ENCODE measurements at regions not wholly inside any gene's neighbourhood (a gene's known extent, or its start where the extent isn't known, plus 50 kb on each side); places are given as distances from the start of the nearest gene placed in this dataset.

GRCh38 chr5:96080557-96080956 lies 118.9 kb upstream of the ELL2 start:
- Histone ChIP-seq H3K27me3 (replicated peaks; ENCODE audit: insufficient read depth, low read depth, low read length, poor library complexity) (peaks cover 35% of the 10 kb centered on the region), H3K27ac (ENCODE audit: low read depth, low read length, poor library complexity, severe bottlenecking) (no peak overlapping the region), H3K4me1 (ENCODE audit: insufficient read depth, low read length, poor library complexity, severe bottlenecking) (peaks cover 29% of the 10 kb centered on the region), H3K4me3 (ENCODE audit: low read depth, low read length, poor library complexity, severe bottlenecking) (no peak overlapping the region), H3K9me3 (ENCODE audit: low read depth, low read length, poor library complexity, severe bottlenecking) (no peaks in the 10 kb centered on the region), H3K36me3 (ENCODE audit: insufficient read depth, low read length, poor library complexity, severe bottlenecking) (no peaks in the 10 kb centered on the region)
- TF ChIP-seq CTCF (conservative IDR thresholded peaks at IDR 0.05; ENCODE audit: low read depth, low read length) = no peak
- TF ChIP-seq EZH2 (IDR thresholded peaks at IDR 0.05; ENCODE audit: borderline replicate concordance, low read depth, low read length, poor library complexity, severe bottlenecking) = no peak
- no TSS peak for BruUV-seq (replicated peaks)
- DNase-seq (ENCODE audit: low spot score) = no peak
- intact Hi-C loops (cut with micrococcal nuclease; ENCODE audit: unreplicated experiment) = loop anchor here (5.0 kb wide), 1 partner anchor 118 kb away; the partner anchor contains the start of gene ELL2
- POLR2A ChIA-PET (ENCODE audit: low non-redundant PET) = no interaction called here
- CTCF ChIA-PET = no interaction called here

GRCh38 chr5:96079962-96080361 lies 118.3 kb upstream of the ELL2 start:
- Histone ChIP-seq H3K4me3 (ENCODE audit: low read depth, low read length, poor library complexity, severe bottlenecking) (no peak overlapping the region), H3K4me1 (ENCODE audit: insufficient read depth, low read length, poor library complexity, severe bottlenecking) (peaks cover 25% of the 10 kb centered on the region), H3K27ac (ENCODE audit: low read depth, low read length, poor library complexity, severe bottlenecking) (no peak overlapping the region), H3K27me3 (replicated peaks; ENCODE audit: insufficient read depth, low read depth, low read length, poor library complexity) (peaks cover 29% of the 10 kb centered on the region), H3K36me3 (ENCODE audit: insufficient read depth, low read length, poor library complexity, severe bottlenecking) (no peaks in the 10 kb centered on the region), H3K9me3 (ENCODE audit: low read depth, low read length, poor library complexity, severe bottlenecking) (no peaks in the 10 kb centered on the region)
- POLR2A ChIA-PET (ENCODE audit: low non-redundant PET) = no interaction called here
- intact Hi-C loops (cut with micrococcal nuclease; ENCODE audit: unreplicated experiment) = loop anchor here (5.0 kb wide), 1 partner anchor 118 kb away; the partner anchor contains the start of gene ELL2
- TF ChIP-seq CTCF (conservative IDR thresholded peaks at IDR 0.05; ENCODE audit: low read depth, low read length) (no peak), EZH2 (IDR thresholded peaks at IDR 0.05; ENCODE audit: borderline replicate concordance, low read depth, low read length, poor library complexity, severe bottlenecking) (no peak)
- DNase-seq (ENCODE audit: low spot score) = no peak
- CTCF ChIA-PET = no interaction called here
- no TSS peak for BruUV-seq (replicated peaks)

- BruUV-seq (replicated peaks) = no TSS peak
- intact Hi-C loops (cut with micrococcal nuclease; ENCODE audit: unreplicated experiment) = no loop called here
- CTCF ChIA-PET = no interaction called here
These were observed 117.4 kb upstream of the ELL2 start for GRCh38 chr5:96079075-96079474.

More at GRCh38 chr5:96079075-96079474, 117.4 kb upstream of the ELL2 start:
- Histone ChIP-seq H3K27ac (ENCODE audit: low read depth, low read length, poor library complexity, severe bottlenecking) (no peak overlapping the region), H3K4me1 (ENCODE audit: insufficient read depth, low read length, poor library complexity, severe bottlenecking) (peaks cover 16% of the 10 kb centered on the region), H3K9me3 (ENCODE audit: low read depth, low read length, poor library complexity, severe bottlenecking) (no peaks in the 10 kb centered on the region), H3K27me3 (replicated peaks; ENCODE audit: insufficient read depth, low read depth, low read length, poor library complexity) (peaks cover 20% of the 10 kb centered on the region), H3K36me3 (ENCODE audit: insufficient read depth, low read length, poor library complexity, severe bottlenecking) (no peaks in the 10 kb centered on the region), H3K4me3 (ENCODE audit: low read depth, low read length, poor library complexity, severe bottlenecking) (no peak overlapping the region)
- TF ChIP-seq EZH2 (IDR thresholded peaks at IDR 0.05; ENCODE audit: borderline replicate concordance, low read depth, low read length, poor library complexity, severe bottlenecking) (no peak), CTCF (conservative IDR thresholded peaks at IDR 0.05; ENCODE audit: low read depth, low read length) (no peak)
- DNase-seq (ENCODE audit: low spot score) = peak; percentile 28
- POLR2A ChIA-PET (ENCODE audit: low non-redundant PET) = no interaction called here
